ENCODE measurements at regions not wholly inside any gene's neighbourhood (a gene's known extent, or its start where the extent isn't known, plus 50 kb on each side); places are given as distances from the start of the nearest gene placed in this dataset.
"Not testable (repeated sequence)": the region's sequence is repeated elsewhere in the genome, so short reads cannot be mapped to it uniquely, and the experiment has no call there.

- no peak for DNase-seq (ENCODE audit: low read depth in 2 of 2)
Observed at GRCh38 chr4:118410138-118410537, 57.3 kb upstream of the PRSS12 start.

DNA sequence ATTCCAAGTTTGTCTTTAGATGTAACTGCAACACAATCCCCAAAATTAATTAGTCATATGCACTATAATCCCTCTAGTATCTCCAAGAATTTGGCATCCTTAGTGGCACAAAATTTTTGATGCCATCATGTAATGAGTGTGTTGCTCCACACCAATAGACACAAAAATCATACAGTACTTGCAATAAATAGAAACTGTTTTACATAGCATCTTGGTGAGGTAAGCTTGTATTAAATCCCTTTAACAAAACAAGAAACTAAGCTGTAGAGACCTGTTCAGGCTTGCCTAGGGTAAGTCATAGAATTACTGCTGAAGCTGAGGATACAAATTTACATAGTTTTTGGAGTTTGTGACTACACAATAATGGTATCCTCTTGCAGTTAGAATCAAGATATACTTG lies 64.5 kb upstream of the PRSS12 start:
- DNase-seq (ENCODE audit: low read depth in 2 of 2): no peak

DNA sequence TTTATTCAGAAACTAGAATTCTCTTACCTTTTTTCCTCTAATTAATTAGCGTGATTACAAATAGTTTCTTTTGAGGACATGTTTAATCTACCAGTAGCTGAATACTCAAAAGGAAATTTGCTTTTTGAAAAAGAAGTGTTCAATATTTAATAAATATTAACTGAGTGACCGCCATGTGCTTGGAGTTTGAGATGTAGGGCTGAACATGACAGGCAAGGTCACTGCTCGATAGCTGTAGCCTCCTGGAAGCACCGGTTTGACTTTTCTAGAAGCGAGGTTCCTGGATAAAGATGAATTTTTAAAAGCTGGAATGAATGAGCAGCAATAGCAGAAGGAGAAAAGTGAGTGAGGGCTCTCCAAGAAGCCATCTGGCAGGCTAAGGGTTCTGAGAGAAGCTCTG lies 65.0 kb upstream of the PRSS12 start:
- DNase-seq (ENCODE audit: low read depth in 2 of 2): not testable (repeated sequence)

DNA sequence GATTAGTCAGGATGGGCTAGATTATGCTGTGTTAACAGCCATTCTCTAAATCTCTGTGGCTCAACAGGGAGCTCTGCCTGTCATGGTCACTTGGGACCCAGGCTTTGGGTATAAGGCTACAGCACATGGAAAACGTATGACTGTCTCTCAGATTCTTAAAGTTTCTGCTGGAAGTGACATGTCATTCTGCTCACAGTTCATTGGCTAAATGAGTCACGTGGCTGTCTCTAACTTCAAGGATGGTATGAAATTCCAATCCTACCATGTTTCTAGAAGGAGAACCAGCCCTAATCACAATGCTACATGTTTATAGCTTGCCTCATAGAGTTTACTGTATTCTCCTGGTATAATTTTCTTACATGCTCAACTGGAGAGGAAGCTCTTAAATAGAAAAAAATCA lies 65.6 kb upstream of the PRSS12 start:
- not testable (repeated sequence) for DNase-seq (ENCODE audit: low read depth in 2 of 2)

DNA sequence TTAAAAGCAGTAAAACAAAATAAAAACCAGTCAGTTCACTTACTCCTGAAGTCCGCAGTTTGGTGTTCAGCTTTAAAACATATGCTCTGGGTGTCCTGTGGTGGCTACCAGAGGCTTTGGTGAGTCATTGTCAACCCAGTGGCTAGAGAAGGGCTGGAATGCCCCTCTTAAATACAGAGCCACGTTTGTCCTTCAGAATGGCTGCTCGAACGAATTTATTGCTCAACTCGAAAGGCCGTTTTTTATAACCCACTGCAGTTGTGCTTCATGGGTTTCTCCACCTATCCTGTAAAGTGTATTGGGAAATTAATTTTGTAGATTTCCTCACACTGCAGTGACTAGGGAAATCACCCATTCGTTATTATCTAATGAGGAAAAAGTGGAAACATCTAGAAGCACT lies 66.8 kb upstream of the PRSS12 start:
- not testable (repeated sequence) for DNase-seq (ENCODE audit: low read depth in 2 of 2)

DNA sequence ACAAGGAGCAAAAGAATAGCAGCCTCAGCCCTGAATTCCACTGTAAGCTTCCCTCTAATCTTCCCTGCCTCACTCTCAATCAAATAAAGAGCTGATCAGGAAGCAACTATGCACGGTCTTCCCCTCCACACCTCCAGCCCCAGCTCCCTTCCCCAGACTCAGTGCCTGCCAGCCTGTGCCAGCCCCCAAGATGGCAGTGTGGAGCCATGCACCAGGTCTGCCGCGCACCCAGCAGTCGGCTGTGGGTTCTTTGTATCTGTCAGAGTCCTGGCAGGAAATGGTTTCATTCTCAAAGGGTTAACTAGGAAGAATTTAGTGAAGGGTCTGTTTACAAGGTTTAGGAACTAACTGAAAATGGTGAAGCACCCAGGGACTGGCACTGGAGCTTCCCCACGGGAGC lies 71.3 kb upstream of the PRSS12 start:
- DNase-seq (ENCODE audit: low read depth in 2 of 2): peak; percentile 16 to 45

DNA sequence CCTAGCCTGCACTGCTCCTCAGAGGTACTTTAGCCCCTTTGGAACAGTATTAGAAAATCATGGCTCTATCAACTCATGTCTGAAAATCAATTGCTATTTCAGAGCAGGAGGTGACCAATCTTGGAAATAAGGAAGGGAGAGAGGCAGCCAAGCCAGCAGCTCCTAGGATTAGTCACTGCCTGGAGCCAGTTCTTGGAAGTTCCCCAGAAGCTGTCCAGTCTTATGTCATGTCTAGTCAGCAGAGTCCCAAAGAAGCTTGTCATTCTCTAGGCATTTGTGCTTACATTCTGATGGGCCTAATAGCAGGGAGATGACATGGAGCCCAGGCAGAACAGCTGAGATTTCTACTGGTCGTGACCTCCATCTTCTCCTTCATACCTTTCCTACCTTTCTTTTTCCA lies 76.1 kb upstream of the PRSS12 start:
- not testable (repeated sequence) for DNase-seq (ENCODE audit: low read depth in 2 of 2)

- DNase-seq (ENCODE audit: low read depth in 2 of 2): not testable (repeated sequence)
Observed at GRCh38 chr4:118432359-118432758, 79.6 kb upstream of the PRSS12 start.

DNA sequence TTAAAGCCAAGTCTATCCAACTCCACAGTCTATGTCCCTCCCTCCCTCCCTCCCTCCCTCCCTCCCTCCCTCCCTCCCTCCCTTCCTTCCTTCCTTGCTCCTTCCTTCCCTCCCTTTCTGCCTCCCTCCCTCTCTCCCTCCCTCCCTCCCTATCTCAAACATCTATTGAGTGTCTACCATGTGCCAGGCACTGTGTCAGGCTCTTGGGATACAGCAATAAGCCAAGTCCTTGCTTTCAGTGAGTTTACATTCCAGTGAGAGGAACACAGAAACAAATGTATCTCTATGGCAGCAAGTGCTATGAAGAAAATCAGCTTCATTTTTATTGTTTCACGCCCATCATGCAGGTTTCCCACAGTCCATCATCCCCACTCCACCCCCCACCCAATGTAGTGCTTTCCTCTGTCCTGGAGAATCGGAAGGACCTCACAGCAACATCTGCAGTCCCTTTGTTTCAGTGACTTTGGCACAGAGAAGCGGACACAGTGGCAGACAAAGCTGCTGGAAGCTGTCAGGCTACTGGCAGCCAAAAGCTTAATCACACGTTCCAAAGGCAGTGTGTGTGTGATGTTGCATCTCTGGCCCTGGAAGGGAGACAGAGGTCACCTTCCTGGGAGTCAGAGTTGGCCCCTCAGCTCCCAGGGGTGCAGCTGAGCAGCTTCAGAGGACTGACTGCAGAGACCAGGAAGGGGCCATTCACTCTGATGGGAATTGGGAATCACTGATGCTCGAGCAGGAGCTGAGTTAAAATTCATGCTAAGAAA lies 81.0 kb upstream of the PRSS12 start:
- DNase-seq (ENCODE audit: low read depth in 2 of 2): peak in 1 of 2 donors; percentile 12

GRCh38 chr4:118435415-118435814 lies 82.6 kb upstream of the PRSS12 start:
- not testable (repeated sequence) for DNase-seq (ENCODE audit: low read depth in 2 of 2)

GRCh38 chr4:118442115-118442837 lies 89.5 kb upstream of the PRSS12 start:
- not testable (repeated sequence) for DNase-seq (ENCODE audit: low read depth in 2 of 2)

- not testable (repeated sequence) for DNase-seq (ENCODE audit: low read depth in 2 of 2)
Observed at GRCh38 chr4:118447397-118447796, 94.6 kb upstream of the PRSS12 start.

DNA sequence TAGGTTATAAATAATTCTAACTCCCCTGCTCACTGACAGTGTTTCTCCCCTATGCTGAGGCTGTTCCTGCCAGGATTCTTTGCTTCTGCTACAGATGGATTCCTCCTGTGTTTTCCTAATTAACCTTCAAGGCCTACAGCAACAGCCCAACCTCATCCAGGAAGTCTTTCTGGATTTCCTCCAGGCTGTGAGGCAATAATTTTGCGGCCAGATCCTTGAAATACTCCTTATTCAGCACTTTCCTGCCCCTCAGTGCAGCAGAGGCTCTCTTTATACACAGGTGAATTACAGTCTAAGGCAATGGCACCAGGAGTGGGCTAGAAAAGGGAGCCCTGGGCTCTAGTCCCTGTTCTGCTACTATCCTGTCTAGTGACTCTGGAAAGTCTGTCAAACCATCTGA lies 102.1 kb upstream of the PRSS12 start:
- not testable (repeated sequence) for DNase-seq (ENCODE audit: low read depth in 2 of 2)

GRCh38 chr4:118461435-118461834 lies 108.6 kb upstream of the PRSS12 start:
- DNase-seq (ENCODE audit: low read depth in 2 of 2): not testable (repeated sequence)

DNA sequence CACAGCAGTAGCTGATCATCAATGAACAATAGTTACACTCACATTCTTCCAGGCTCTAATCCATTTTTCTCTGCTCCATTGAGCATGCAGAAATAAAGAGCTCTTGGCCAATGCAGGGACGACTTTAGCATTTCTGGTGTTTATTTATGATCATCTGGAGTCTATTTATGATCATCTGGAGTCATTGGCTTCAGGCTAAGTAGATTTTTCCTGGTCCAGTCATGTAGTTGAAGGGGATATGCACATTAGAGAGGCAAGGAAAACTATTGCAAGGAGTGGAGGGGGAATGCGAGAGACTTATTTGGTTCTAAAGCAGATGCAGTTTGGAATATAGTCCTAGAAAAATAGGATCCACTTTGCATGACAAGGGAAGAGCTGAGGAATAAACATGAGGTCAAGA lies 113.0 kb upstream of the PRSS12 start:
- not testable (repeated sequence) for DNase-seq (ENCODE audit: low read depth in 2 of 2)

- DNase-seq (ENCODE audit: low read depth in 2 of 2): not testable (repeated sequence)
Observed at GRCh38 chr4:118474001-118474626, 121.3 kb upstream of the PRSS12 start.

DNA sequence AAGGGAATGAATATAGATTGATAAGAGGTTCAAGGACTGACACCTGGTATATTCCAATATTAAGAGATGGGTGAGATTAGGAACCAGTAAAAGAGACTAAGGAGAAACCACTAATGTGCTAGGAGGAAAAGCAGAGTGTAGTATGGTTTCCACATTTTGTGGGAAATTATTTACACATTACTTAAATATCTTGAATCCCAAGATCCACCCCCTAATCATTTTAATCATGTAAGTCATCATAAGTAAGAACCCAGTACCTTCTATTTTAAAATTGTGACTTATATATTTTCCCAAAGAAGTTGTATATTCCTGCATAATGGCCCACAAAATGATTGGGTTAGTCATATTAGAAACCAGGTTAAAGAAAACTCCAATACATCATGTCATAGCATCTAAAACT lies 122.0 kb upstream of the PRSS12 start:
- DNase-seq (ENCODE audit: low read depth in 2 of 2): not testable (repeated sequence)

- DNase-seq (ENCODE audit: low read depth in 2 of 2): not testable (repeated sequence)
Observed at GRCh38 chr4:118475901-118476300, 123.1 kb upstream of the PRSS12 start.

- DNase-seq (ENCODE audit: low read depth in 2 of 2): not testable (repeated sequence)
Observed at GRCh38 chr4:118477826-118478225, 125.0 kb upstream of the PRSS12 start.

DNA sequence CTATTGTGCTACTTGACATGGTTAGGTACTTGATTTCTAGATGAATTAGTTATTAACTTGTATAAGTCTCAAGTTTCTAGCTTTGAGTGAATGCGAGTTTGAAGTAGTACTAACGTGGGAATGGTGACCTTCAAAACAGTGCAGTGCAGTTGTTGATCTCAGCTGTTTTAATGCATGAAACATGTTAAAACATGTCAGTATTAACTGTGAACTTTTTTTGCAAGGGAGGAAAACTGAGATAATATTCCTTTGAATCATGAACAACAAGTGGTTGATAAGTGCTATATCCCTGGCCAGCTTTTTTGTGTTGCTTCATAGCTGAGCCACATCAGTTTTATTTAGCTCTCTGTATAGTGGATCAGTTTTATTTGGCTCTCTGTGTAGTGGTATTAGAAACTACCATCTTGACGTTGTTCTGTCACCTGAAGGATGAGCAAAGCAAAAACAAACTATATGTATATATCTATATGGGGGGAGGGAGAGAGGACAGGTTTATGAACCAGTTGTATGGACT lies 133.1 kb upstream of the PRSS12 start:
- not testable (repeated sequence) for DNase-seq (ENCODE audit: low read depth in 2 of 2)

- DNase-seq (ENCODE audit: low read depth in 2 of 2): not testable (repeated sequence)
Observed at GRCh38 chr4:118492963-118493362, 140.2 kb upstream of the PRSS12 start.

DNA sequence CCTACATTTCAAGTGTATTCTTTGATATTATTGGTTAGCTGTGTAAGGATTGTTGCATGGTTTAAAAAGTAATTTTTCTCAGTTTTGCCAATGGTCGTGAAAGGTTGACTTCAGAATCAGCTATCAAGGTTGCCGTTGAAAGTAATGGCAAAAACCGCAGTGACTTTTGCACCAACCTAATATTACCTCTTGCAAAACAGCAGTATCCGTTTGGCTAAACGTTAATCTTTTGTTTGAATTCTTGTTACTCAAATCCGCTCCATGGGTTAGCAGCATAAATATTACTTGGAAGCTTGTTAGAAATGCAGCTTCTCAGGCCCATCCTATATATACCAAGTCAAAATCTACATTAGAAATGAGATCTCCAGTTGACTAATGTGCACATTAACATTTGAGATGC lies 141.6 kb upstream of the PRSS12 start:
- not testable (repeated sequence) for DNase-seq (ENCODE audit: low read depth in 2 of 2)
